NCI-H1048 (cell line): ENCODE measurements at regions not wholly inside any gene's neighbourhood (a gene's known extent, or its start where the extent isn't known, plus 50 kb on each side); places are given as distances from the start of the nearest gene placed in this dataset.

Experiments used
- DNase-seq: peaks from one replicate; lab custom pipeline; 2025; lab: John Stamatoyannopoulos, UW

- DNase-seq: no peak
These were observed 64.4 kb upstream of the CXCR4 start for GRCh38 chr2:136182315-136182714.

- no peak for DNase-seq
These were observed 61.6 kb upstream of the CXCR4 start for GRCh38 chr2:136179602-136179975.

GRCh38 chr2:136178941-136179601 lies 61.1 kb upstream of the CXCR4 start:
- DNase-seq: no peak

GRCh38 chr2:136175868-136176267 lies 57.9 kb upstream of the CXCR4 start:
- DNase-seq: no peak

- DNase-seq: no peak
These were observed 57.5 kb upstream of the CXCR4 start for GRCh38 chr2:136175466-136175865.

- no peak for DNase-seq
These were observed 55.2 kb upstream of the CXCR4 start for GRCh38 chr2:136173126-136173525.

- no peak for DNase-seq
These were observed 53.3 kb upstream of the CXCR4 start for GRCh38 chr2:136171223-136171622.

- DNase-seq: no peak
These were observed 50.8 kb upstream of the CXCR4 start for GRCh38 chr2:136168720-136169119.

- DNase-seq: no peak
These were observed 49.9 kb upstream of the CXCR4 start for GRCh38 chr2:136167721-136168475.
